ENCODE measurements at regions not wholly inside any gene's neighbourhood (a gene's known extent, or its start where the extent isn't known, plus 50 kb on each side); places are given as distances from the start of the nearest gene placed in this dataset.
"Not testable (repeated sequence)": the region's sequence is repeated elsewhere in the genome, so short reads cannot be mapped to it uniquely, and the experiment has no call there.

GRCh38 chr1:194809665-194810064, 1623.3 kb upstream of the B3GALT2 start:
- DNase-seq (ENCODE audit: low read depth), result no peak

- DNase-seq (ENCODE audit: low read depth), result no peak
Observed at GRCh38 chr1:194809215-194809614, 1622.8 kb upstream of the B3GALT2 start.

GRCh38 chr1:194807530-194808220, 1621.3 kb upstream of the B3GALT2 start:
- DNase-seq (ENCODE audit: low read depth), result no peak

GRCh38 chr1:194802572-194802971, 1616.2 kb upstream of the B3GALT2 start:
- no peak for DNase-seq (ENCODE audit: low read depth)

- DNase-seq (ENCODE audit: low read depth), result no peak
Observed at GRCh38 chr1:194795917-194796593, 1609.6 kb upstream of the B3GALT2 start.

GRCh38 chr1:194787001-194787400, 1600.6 kb upstream of the B3GALT2 start:
- DNase-seq (ENCODE audit: low read depth), result no peak

GRCh38 chr1:194786027-194786426, 1599.6 kb upstream of the B3GALT2 start:
- no peak for DNase-seq (ENCODE audit: low read depth)

- DNase-seq (ENCODE audit: low read depth), result no peak
Observed at GRCh38 chr1:194776657-194777056, 1590.2 kb upstream of the B3GALT2 start.

- no peak for DNase-seq (ENCODE audit: low read depth)
Observed at GRCh38 chr1:194774535-194774934, 1588.1 kb upstream of the B3GALT2 start.

GRCh38 chr1:194755241-194755994, 1569.0 kb upstream of the B3GALT2 start:
- DNase-seq (ENCODE audit: low read depth), result no peak

GRCh38 chr1:194738843-194739242, 1552.4 kb upstream of the B3GALT2 start:
- DNase-seq (ENCODE audit: low read depth), result not testable (repeated sequence)

GRCh38 chr1:194734970-194735369, 1548.6 kb upstream of the B3GALT2 start:
- no peak for DNase-seq (ENCODE audit: low read depth)

- DNase-seq (ENCODE audit: low read depth), result no peak
Observed at GRCh38 chr1:194731025-194731424, 1544.6 kb upstream of the B3GALT2 start.

- no peak for DNase-seq (ENCODE audit: low read depth)
Observed at GRCh38 chr1:194730304-194730703, 1543.9 kb upstream of the B3GALT2 start.

- DNase-seq (ENCODE audit: low read depth), result no peak
Observed at GRCh38 chr1:194723067-194723466, 1536.7 kb upstream of the B3GALT2 start.

GRCh38 chr1:194717941-194718340, 1531.5 kb upstream of the B3GALT2 start:
- DNase-seq (ENCODE audit: low read depth), result no peak

GRCh38 chr1:194717334-194717733, 1530.9 kb upstream of the B3GALT2 start:
- no peak for DNase-seq (ENCODE audit: low read depth)

- no peak for DNase-seq (ENCODE audit: low read depth)
Observed at GRCh38 chr1:194710671-194711070, 1524.3 kb upstream of the B3GALT2 start.

GRCh38 chr1:194709439-194709838, 1523.0 kb upstream of the B3GALT2 start:
- no peak for DNase-seq (ENCODE audit: low read depth)

- DNase-seq (ENCODE audit: low read depth), result no peak
Observed at GRCh38 chr1:194707074-194707473, 1520.7 kb upstream of the B3GALT2 start.

- no peak for DNase-seq (ENCODE audit: low read depth)
Observed at GRCh38 chr1:194705123-194705854, 1518.9 kb upstream of the B3GALT2 start.

- DNase-seq (ENCODE audit: low read depth), result no peak
Observed at GRCh38 chr1:194698908-194699318, 1512.5 kb upstream of the B3GALT2 start.
